ENCODE measurements at regions not wholly inside any gene's neighbourhood (a gene's known extent, or its start where the extent isn't known, plus 50 kb on each side); places are given as distances from the start of the nearest gene placed in this dataset.

DNA sequence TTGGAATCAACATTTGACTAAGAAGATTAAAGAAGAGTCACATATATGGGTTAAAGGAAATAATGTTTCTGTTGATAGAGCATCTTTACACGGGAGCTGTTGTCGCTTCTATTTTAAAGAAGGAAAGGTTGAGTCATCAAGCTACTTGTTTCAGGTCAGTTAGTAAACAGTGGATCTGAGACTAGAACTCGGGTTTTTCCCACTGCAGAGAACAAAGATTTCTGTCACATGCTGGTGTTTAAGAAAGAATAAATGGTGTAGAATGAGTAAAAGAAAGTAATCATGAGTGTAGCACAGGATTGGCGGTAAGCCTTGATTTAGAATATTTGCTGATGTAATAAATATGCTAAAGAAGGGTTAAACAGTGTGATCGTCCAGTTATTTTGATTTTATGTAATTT lies 455.5 kb downstream of the AEBP2 start:
- no TSS peak for BruUV-seq (replicated peaks)
- Histone ChIP-seq H3K9me3 (ENCODE audit: low read length) (no peaks in the 10 kb centered on the region), H2AFZ (ENCODE audit: low read length) (no peak overlapping the region), H3K9me2 (ENCODE audit: insufficient read depth, low read length) (no peaks in the 10 kb centered on the region), H3K79me2 (ENCODE audit: insufficient read depth, low read depth, low read length) (no peaks in the 10 kb centered on the region), H3K4me2 (ENCODE audit: low read length) (no peak overlapping the region), H3K4me1 (ENCODE audit: insufficient read depth, low read length, poor library complexity, severe bottlenecking) (no peaks in the 10 kb centered on the region), H3K4me3 (ENCODE audit: low read depth, low read length, poor library complexity, severe bottlenecking) (no peak overlapping the region), H4K20me1 (ENCODE audit: insufficient read depth, low read length) (no peaks in the 10 kb centered on the region), H3K27ac (ENCODE audit: low read depth, low read length, poor library complexity, severe bottlenecking) (no peak overlapping the region), H3K36me3 (ENCODE audit: insufficient read depth, low read length) (no peaks in the 10 kb centered on the region)
- TF ChIP-seq, protein P1, sequence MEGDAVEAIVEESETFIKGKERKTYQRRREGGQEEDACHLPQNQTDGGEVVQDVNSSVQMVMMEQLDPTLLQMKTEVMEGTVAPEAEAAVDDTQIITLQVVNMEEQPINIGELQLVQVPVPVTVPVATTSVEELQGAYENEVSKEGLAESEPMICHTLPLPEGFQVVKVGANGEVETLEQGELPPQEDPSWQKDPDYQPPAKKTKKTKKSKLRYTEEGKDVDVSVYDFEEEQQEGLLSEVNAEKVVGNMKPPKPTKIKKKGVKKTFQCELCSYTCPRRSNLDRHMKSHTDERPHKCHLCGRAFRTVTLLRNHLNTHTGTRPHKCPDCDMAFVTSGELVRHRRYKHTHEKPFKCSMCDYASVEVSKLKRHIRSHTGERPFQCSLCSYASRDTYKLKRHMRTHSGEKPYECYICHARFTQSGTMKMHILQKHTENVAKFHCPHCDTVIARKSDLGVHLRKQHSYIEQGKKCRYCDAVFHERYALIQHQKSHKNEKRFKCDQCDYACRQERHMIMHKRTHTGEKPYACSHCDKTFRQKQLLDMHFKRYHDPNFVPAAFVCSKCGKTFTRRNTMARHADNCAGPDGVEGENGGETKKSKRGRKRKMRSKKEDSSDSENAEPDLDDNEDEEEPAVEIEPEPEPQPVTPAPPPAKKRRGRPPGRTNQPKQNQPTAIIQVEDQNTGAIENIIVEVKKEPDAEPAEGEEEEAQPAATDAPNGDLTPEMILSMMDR (conservative IDR thresholded peaks at IDR 0.05; ENCODE audit: low read length), result no peak
- TF ChIP-seq EZH2phosphoT487 (IDR thresholded peaks at IDR 0.05; ENCODE audit: borderline replicate concordance, low read depth, low read length), result no peak
- intact Hi-C loops (cut with micrococcal nuclease; ENCODE audit: unreplicated experiment), result loop anchor here (10.0 kb wide), 1 partner anchor 140 kb away; no protein-coding TSS in a partner anchor
- ChIA-PET CTCF (ENCODE audit: unreplicated experiment) (no interaction called here), POLR2A (interaction anchor here (0.6 kb wide), 1 partner anchor 13 kb away, joined by 4 read pairs; no protein-coding TSS in a partner anchor)
- no peak for DNase-seq (ENCODE audit: low spot score)

DNA sequence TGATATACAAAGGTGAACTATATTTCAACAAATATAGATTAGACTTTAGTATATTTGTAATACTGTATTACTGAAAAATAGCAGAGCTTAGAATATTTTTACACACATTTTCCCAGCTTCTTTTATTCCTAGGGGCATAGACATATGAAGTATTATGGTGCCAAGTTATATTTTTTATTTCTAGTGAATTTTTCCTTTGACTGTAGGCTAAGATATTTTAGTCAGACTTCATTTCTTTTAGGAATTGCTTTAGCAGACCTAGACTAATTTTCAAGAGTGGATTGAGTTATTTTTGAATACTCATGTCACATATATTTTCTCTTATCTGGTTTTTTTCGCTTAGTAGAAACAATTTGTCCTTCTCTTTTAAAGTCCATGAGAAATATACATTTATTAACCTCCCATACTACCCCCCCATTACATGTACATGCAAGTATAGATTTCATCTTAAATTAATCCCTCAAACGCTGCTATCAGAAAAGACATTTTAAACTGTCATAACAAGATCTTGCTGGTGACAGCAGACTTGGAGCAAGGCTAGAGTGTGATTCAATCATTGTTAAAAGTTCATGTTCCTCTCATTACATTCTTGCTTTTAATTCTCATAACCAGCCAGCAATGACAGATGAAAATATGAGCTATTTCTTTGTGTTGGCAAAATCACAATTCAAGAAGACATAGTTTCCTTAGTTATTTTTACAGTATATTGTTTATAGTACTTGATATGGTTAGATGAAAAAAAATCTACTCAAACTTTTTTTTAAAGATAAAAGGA lies 456.1 kb downstream of the AEBP2 start:
- H3K27ac ChIP-seq (ENCODE audit: low read depth, low read length, poor library complexity, severe bottlenecking), result no peak overlapping the region
- ChIA-PET POLR2A (interaction anchor here (0.6 kb wide), 1 partner anchor 12 kb away, joined by 4 read pairs; no protein-coding TSS in a partner anchor), CTCF (ENCODE audit: unreplicated experiment) (no interaction called here)
- H4K20me1 ChIP-seq (ENCODE audit: insufficient read depth, low read length), result no peaks in the 10 kb centered on the region
- H3K36me3 ChIP-seq (ENCODE audit: insufficient read depth, low read length), result no peaks in the 10 kb centered on the region
- H3K4me3 ChIP-seq (ENCODE audit: low read depth, low read length, poor library complexity, severe bottlenecking), result no peak overlapping the region
- H2AFZ ChIP-seq (ENCODE audit: low read length), result no peak overlapping the region
- TF ChIP-seq, protein P1 (conservative IDR thresholded peaks at IDR 0.05; ENCODE audit: low read length), result no peak
- no peak for TF ChIP-seq EZH2phosphoT487 (IDR thresholded peaks at IDR 0.05; ENCODE audit: borderline replicate concordance, low read depth, low read length)
- no peak for DNase-seq (ENCODE audit: low spot score)
- no peaks in the 10 kb centered on the region for H3K9me3 ChIP-seq (ENCODE audit: low read length)
- no TSS peak for BruUV-seq (replicated peaks)
- no peaks in the 10 kb centered on the region for H3K79me2 ChIP-seq (ENCODE audit: insufficient read depth, low read depth, low read length)
- intact Hi-C loops (cut with micrococcal nuclease; ENCODE audit: unreplicated experiment), result loop anchor here (10.0 kb wide), 1 partner anchor 141 kb away; no protein-coding TSS in a partner anchor
- H3K9me2 ChIP-seq (ENCODE audit: insufficient read depth, low read length), result no peaks in the 10 kb centered on the region
- H3K4me2 ChIP-seq (ENCODE audit: low read length), result no peak overlapping the region
- no peaks in the 10 kb centered on the region for H3K4me1 ChIP-seq (ENCODE audit: insufficient read depth, low read length, poor library complexity, severe bottlenecking)

DNA sequence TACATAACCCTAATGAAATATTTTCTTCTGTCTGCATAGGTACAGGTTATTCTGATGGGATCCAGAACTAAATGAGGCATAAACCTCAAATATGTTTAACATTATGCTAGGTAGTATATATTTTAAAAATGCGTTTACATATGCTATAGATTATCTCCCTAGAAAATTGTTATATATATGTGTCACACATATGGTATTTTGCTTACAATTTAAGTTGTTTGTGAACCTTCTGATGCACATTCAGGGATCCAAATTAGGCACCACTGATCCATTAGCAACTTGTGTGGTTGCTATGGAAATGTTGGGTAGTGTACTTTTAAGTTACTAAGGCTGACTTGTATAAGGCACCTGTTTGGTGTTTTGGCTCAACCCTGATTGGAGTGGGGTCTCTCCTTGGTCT lies 456.7 kb downstream of the AEBP2 start:
- Histone ChIP-seq H4K20me1 (ENCODE audit: insufficient read depth, low read length) (no peaks in the 10 kb centered on the region), H3K4me3 (ENCODE audit: low read depth, low read length, poor library complexity, severe bottlenecking) (no peak overlapping the region), H3K9me2 (ENCODE audit: insufficient read depth, low read length) (no peaks in the 10 kb centered on the region), H3K4me1 (ENCODE audit: insufficient read depth, low read length, poor library complexity, severe bottlenecking) (no peaks in the 10 kb centered on the region), H3K79me2 (ENCODE audit: insufficient read depth, low read depth, low read length) (no peaks in the 10 kb centered on the region), H2AFZ (ENCODE audit: low read length) (no peak overlapping the region), H3K36me3 (ENCODE audit: insufficient read depth, low read length) (no peaks in the 10 kb centered on the region), H3K9me3 (ENCODE audit: low read length) (no peaks in the 10 kb centered on the region), H3K4me2 (ENCODE audit: low read length) (no peak overlapping the region), H3K27ac (ENCODE audit: low read depth, low read length, poor library complexity, severe bottlenecking) (no peak overlapping the region)
- ChIA-PET POLR2A (no interaction called here), CTCF (ENCODE audit: unreplicated experiment) (no interaction called here)
- no TSS peak for BruUV-seq (replicated peaks)
- TF ChIP-seq, protein P1 (conservative IDR thresholded peaks at IDR 0.05; ENCODE audit: low read length), result no peak
- TF ChIP-seq EZH2phosphoT487 (IDR thresholded peaks at IDR 0.05; ENCODE audit: borderline replicate concordance, low read depth, low read length), result no peak
- intact Hi-C loops (cut with micrococcal nuclease; ENCODE audit: unreplicated experiment), result loop anchor here (10.0 kb wide), 1 partner anchor 141 kb away; no protein-coding TSS in a partner anchor
- DNase-seq (ENCODE audit: low spot score), result no peak
